ENCODE measurements at regions not wholly inside any gene's neighbourhood (a gene's known extent, or its start where the extent isn't known, plus 50 kb on each side); places are given as distances from the start of the nearest gene placed in this dataset.

- no peak for TF ChIP-seq CEBPZ (IDR thresholded peaks at IDR 0.05; ENCODE audit: low read depth, low read length)
- TF ChIP-seq KAT2A (conservative IDR thresholded peaks at IDR 0.05; ENCODE audit: control insufficient read depth, low read depth, low read length), result no peak
- no peak for TF ChIP-seq MYC (IDR thresholded peaks at IDR 0.05; ENCODE audit: insufficient read depth, insufficient read length, insufficient replicate concordance, low read length, severe bottlenecking)
- TF ChIP-seq ZBTB11 (CRISPR knock-in tag; IDR thresholded peaks at IDR 0.05), result no peak
- no peak for TF ChIP-seq RBBP5 (conservative IDR thresholded peaks at IDR 0.05)
- TF ChIP-seq RAD51 (IDR thresholded peaks at IDR 0.05), result no peak
- no peak for TF ChIP-seq ZBTB40 (IDR thresholded peaks at IDR 0.05; ENCODE audit: borderline replicate concordance)
- no peak for TF ChIP-seq ASH2L (IDR thresholded peaks at IDR 0.05; ENCODE audit: borderline replicate concordance, low read depth)
Measured at GRCh38 chr5:167845952-167846351, 445.5 kb upstream of the WWC1 start (continued).

Measured in GM12878 (cell line).